Peyer's patch (tissue), 4 donors: ENCODE measurements at regions not wholly inside any gene's neighbourhood (a gene's known extent, or its start where the extent isn't known, plus 50 kb on each side); places are given as distances from the start of the nearest gene placed in this dataset.
"Not testable (repeated sequence)": the region's sequence is repeated elsewhere in the genome, so short reads cannot be mapped to it uniquely, and the experiment has no call there.

Source experiments
- POLR2A ChIP-seq, 2 donors: fragments of 450-650 bp; IDR thresholded peaks; one replicate each; pipeline ENCODE4 v1.5.1; 2017; ENCODE audit warnings: antibody characterized with exemption in 2 of 2, mild to moderate bottlenecking in 2 of 2, moderate library complexity in 2 of 2
- TF ChIP-seq, protein P1 (sequence below), 6 experiments: fragments of 450-650 bp in 4 of 6; fragments of 200-600 bp in 2 of 6; sonication (generic) in 1 of 6; IDR thresholded peaks; one replicate each; pipeline ENCODE4 v1.5.1; 2017 to 2019; ENCODE audit warnings: antibody characterized with exemption in 6 of 6, mild to moderate bottlenecking in 3 of 6, moderate library complexity in 1 of 6

GRCh38 chr12:31177514-31177913 is 103.9 kb downstream of the DDX11 start:
- TF ChIP-seq, protein P1, sequence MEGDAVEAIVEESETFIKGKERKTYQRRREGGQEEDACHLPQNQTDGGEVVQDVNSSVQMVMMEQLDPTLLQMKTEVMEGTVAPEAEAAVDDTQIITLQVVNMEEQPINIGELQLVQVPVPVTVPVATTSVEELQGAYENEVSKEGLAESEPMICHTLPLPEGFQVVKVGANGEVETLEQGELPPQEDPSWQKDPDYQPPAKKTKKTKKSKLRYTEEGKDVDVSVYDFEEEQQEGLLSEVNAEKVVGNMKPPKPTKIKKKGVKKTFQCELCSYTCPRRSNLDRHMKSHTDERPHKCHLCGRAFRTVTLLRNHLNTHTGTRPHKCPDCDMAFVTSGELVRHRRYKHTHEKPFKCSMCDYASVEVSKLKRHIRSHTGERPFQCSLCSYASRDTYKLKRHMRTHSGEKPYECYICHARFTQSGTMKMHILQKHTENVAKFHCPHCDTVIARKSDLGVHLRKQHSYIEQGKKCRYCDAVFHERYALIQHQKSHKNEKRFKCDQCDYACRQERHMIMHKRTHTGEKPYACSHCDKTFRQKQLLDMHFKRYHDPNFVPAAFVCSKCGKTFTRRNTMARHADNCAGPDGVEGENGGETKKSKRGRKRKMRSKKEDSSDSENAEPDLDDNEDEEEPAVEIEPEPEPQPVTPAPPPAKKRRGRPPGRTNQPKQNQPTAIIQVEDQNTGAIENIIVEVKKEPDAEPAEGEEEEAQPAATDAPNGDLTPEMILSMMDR (IDR thresholded peaks at IDR 0.05), result peak in 1 of 6 experiments; percentile 49
- TF ChIP-seq POLR2A (IDR thresholded peaks at IDR 0.05), result not testable (repeated sequence)
